ENCODE measurements at regions not wholly inside any gene's neighbourhood (a gene's known extent, or its start where the extent isn't known, plus 50 kb on each side); places are given as distances from the start of the nearest gene placed in this dataset.

DNA sequence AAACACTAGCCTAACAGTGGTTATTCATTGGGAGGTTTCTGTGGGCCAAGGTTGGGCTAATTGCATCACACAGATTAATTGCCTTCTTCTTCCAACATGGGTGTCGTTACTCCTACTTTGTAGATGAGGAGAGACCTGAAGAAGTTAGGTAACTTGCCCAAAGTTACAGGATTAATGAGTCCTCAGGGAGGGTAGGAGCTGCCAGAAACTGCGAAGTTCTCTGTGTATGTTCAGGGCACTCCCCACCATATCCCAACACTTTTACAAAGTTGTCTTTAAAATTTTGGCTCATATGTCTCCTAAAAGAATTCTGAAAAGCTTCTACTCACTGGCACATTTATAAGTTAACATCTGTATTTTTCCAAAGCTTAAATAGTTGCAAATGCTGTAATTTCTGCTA is 323.5 kb upstream of the HSF2 start:
- no peaks in the 10 kb centered on the region for H3K9me3 ChIP-seq
- DNase-seq (no peak), ATAC-seq (no peak)
- H3K27ac ChIP-seq: no peak overlapping the region
- 68 to 81% methylated on average over 2 of the region's 2 CpGs for WGBS, 2 donors
- intact Hi-C loops (cut with DNase I): no loop called here
- TF ChIP-seq, protein P1, sequence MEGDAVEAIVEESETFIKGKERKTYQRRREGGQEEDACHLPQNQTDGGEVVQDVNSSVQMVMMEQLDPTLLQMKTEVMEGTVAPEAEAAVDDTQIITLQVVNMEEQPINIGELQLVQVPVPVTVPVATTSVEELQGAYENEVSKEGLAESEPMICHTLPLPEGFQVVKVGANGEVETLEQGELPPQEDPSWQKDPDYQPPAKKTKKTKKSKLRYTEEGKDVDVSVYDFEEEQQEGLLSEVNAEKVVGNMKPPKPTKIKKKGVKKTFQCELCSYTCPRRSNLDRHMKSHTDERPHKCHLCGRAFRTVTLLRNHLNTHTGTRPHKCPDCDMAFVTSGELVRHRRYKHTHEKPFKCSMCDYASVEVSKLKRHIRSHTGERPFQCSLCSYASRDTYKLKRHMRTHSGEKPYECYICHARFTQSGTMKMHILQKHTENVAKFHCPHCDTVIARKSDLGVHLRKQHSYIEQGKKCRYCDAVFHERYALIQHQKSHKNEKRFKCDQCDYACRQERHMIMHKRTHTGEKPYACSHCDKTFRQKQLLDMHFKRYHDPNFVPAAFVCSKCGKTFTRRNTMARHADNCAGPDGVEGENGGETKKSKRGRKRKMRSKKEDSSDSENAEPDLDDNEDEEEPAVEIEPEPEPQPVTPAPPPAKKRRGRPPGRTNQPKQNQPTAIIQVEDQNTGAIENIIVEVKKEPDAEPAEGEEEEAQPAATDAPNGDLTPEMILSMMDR (IDR thresholded peaks at IDR 0.05): no peak
- no peaks in the 10 kb centered on the region for H3K4me1 ChIP-seq
- no peaks in the 10 kb centered on the region for H3K27me3 ChIP-seq
- H3K4me3 ChIP-seq: no peak overlapping the region
- H3K36me3 ChIP-seq: no peaks in the 10 kb centered on the region

DNA sequence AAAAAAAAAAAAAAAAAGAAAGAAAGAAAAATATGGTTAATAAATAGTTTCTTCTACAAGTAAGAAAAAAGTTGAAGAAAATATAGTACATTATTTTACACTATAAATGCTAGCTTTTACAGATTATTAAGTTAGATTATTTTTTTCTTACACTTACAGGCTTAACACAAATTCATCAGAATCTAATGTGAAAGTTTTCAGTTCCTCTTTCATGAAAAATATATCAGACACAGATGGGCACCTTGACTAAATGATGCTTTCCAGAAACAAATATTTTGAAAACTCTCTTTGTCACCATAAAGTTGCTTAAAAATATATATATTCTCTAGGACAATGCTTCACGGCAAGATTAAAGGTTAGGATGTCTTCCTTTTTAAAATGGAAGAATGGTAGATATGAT is 321.8 kb upstream of the HSF2 start:
- TF ChIP-seq, protein P1 (IDR thresholded peaks at IDR 0.05): no peak
- H3K36me3 ChIP-seq: no peaks in the 10 kb centered on the region
- no peak for ATAC-seq
- no peaks in the 10 kb centered on the region for H3K4me1 ChIP-seq
- intact Hi-C loops (cut with DNase I): no loop called here
- no peaks in the 10 kb centered on the region for H3K27me3 ChIP-seq
- H3K27ac ChIP-seq: no peak overlapping the region
- no peaks in the 10 kb centered on the region for H3K9me3 ChIP-seq
- no peak for DNase-seq
- WGBS, 2 donors: 86 to 90% methylated on average over 1 of the region's 1 CpG
- H3K4me3 ChIP-seq: no peak overlapping the region

DNA sequence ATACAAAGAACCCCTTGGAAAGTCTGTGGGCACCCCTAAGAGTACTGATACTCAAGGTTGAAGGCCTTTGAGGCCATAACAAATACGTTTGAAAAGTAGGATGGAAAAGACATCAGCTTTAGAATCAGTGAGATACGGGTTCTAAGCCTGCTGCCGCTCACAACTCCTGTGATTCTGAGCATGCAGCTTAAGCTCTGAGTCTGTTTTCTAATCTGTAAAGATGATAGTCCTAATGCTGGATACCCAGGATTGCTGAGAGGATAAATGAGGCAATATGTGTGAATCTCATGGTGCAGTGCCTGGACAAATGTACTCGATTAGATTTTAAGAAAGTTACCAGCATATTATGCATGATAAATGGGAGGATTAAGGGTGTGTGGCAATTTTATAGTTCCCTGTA is 321.0 kb upstream of the HSF2 start:
- Histone ChIP-seq H3K36me3 (no peaks in the 10 kb centered on the region), H3K9me3 (no peaks in the 10 kb centered on the region), H3K27me3 (no peaks in the 10 kb centered on the region), H3K4me1 (no peaks in the 10 kb centered on the region), H3K27ac (no peak overlapping the region), H3K4me3 (no peak overlapping the region)
- WGBS, 2 donors: 86 to 88% methylated on average over 4 of the region's 4 CpGs
- no peak for ATAC-seq
- DNase-seq: no peak
- TF ChIP-seq, protein P1 (IDR thresholded peaks at IDR 0.05): no peak
- intact Hi-C loops (cut with DNase I): no loop called here

DNA sequence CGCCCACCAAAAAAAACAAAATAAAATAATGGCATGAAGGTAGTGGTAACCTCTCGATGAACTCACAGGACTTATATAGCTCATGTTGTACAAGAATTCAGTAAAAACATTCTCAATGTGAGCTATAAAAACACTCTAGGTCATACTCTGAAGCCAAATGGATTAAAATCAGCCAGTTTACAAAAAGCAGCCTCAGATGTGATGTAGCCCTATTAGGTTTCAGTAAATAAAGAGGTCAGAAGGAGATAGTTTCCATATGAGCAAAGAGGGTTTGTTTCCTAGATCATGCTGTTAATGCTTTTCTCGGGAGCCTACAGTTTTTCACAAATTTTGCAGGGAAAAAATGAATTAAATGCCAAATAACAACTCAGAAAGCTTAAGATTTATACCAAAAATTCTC is 319.5 kb upstream of the HSF2 start:
- 90% methylated on average over 3 of the region's 3 CpGs for WGBS, 2 donors
- Histone ChIP-seq H3K9me3 (no peaks in the 10 kb centered on the region), H3K27ac (no peak overlapping the region)

More for the DNA sequence above, 319.5 kb upstream of the HSF2 start:
- no peak overlapping the region for H3K4me3 ChIP-seq
- no peaks in the 10 kb centered on the region for H3K4me1 ChIP-seq
- TF ChIP-seq, protein P1 (IDR thresholded peaks at IDR 0.05): no peak
- ATAC-seq (no peak), DNase-seq (no peak)
- H3K36me3 ChIP-seq: no peaks in the 10 kb centered on the region
- H3K27me3 ChIP-seq: no peaks in the 10 kb centered on the region
- intact Hi-C loops (cut with DNase I): no loop called here

Measured in heart right ventricle (tissue), 16 donors.